ENCODE measurements at regions not wholly inside any gene's neighbourhood (a gene's known extent, or its start where the extent isn't known, plus 50 kb on each side); places are given as distances from the start of the nearest gene placed in this dataset.
"Not testable (repeated sequence)": the region's sequence is repeated elsewhere in the genome, so short reads cannot be mapped to it uniquely, and the experiment has no call there.

- not testable (repeated sequence) for H3K27me3 ChIP-seq (ENCODE audit: control insufficient read depth in 3 of 3, insufficient read depth in 3 of 3, low read length in 3 of 3); H3K4me1 ChIP-seq (ENCODE audit: control insufficient read depth in 3 of 3, insufficient read depth in 3 of 3, low read length in 3 of 3); H3K9me3 ChIP-seq (ENCODE audit: control insufficient read depth in 3 of 3, low read length in 3 of 3); H3K27ac ChIP-seq (ENCODE audit: low read depth, low read length); H3K9ac ChIP-seq (ENCODE audit: low read depth in 1 of 3, low read length in 3 of 3); H3K36me3 ChIP-seq (ENCODE audit: control insufficient read depth in 3 of 3, insufficient read depth in 3 of 3, low read length in 3 of 3); H3K4me3 ChIP-seq (ENCODE audit: low read length in 3 of 3)
Measured at GRCh38 chr20:47892681-47893080, 107.4 kb upstream of the SULF2 start.

GRCh38 chr20:47890708-47891107 lies 105.4 kb upstream of the SULF2 start:
- peaks cover 0 to 22% (median 16%) of the 10 kb centered on the region in 3 donors for H3K27me3 ChIP-seq (ENCODE audit: control insufficient read depth in 3 of 3, insufficient read depth in 3 of 3, low read length in 3 of 3)
- not testable (repeated sequence) for H3K36me3 ChIP-seq (ENCODE audit: control insufficient read depth in 3 of 3, insufficient read depth in 3 of 3, low read length in 3 of 3); H3K4me3 ChIP-seq (ENCODE audit: low read length in 3 of 3); H3K9me3 ChIP-seq (ENCODE audit: control insufficient read depth in 3 of 3, low read length in 3 of 3); H3K27ac ChIP-seq (ENCODE audit: low read depth, low read length); H3K9ac ChIP-seq (ENCODE audit: low read depth in 1 of 3, low read length in 3 of 3); H3K4me1 ChIP-seq (ENCODE audit: control insufficient read depth in 3 of 3, insufficient read depth in 3 of 3, low read length in 3 of 3)

- H3K9me3 ChIP-seq (ENCODE audit: control insufficient read depth in 3 of 3, low read length in 3 of 3); H3K4me1 ChIP-seq (ENCODE audit: control insufficient read depth in 3 of 3, insufficient read depth in 3 of 3, low read length in 3 of 3); H3K36me3 ChIP-seq (ENCODE audit: control insufficient read depth in 3 of 3, insufficient read depth in 3 of 3, low read length in 3 of 3); H3K27ac ChIP-seq (ENCODE audit: low read depth, low read length); H3K4me3 ChIP-seq (ENCODE audit: low read length in 3 of 3); H3K9ac ChIP-seq (ENCODE audit: low read depth in 1 of 3, low read length in 3 of 3): not testable (repeated sequence)
- H3K27me3 ChIP-seq (ENCODE audit: control insufficient read depth in 3 of 3, insufficient read depth in 3 of 3, low read length in 3 of 3) = peaks cover 0 to 22% (median 18%) of the 10 kb centered on the region in 3 donors
Measured at GRCh38 chr20:47889751-47890150, 104.5 kb upstream of the SULF2 start.

GRCh38 chr20:47888351-47888750 lies 103.1 kb upstream of the SULF2 start:
- no peak overlapping the region for H3K4me3 ChIP-seq (ENCODE audit: low read length in 3 of 3)
- no peaks in the 10 kb centered on the region for H3K9me3 ChIP-seq (ENCODE audit: control insufficient read depth in 3 of 3, low read length in 3 of 3)
- H3K4me1 ChIP-seq (ENCODE audit: control insufficient read depth in 3 of 3, insufficient read depth in 3 of 3, low read length in 3 of 3) = no peaks in the 10 kb centered on the region
- H3K9ac ChIP-seq (ENCODE audit: low read depth in 1 of 3, low read length in 3 of 3) = no peak overlapping the region
- no peak overlapping the region for H3K27ac ChIP-seq (ENCODE audit: low read depth, low read length)
- peaks cover 0 to 22% (median 21%) of the 10 kb centered on the region in 3 donors for H3K27me3 ChIP-seq (ENCODE audit: control insufficient read depth in 3 of 3, insufficient read depth in 3 of 3, low read length in 3 of 3)
- H3K36me3 ChIP-seq (ENCODE audit: control insufficient read depth in 3 of 3, insufficient read depth in 3 of 3, low read length in 3 of 3) = no peaks in the 10 kb centered on the region

- Histone ChIP-seq H3K4me1 (ENCODE audit: control insufficient read depth in 3 of 3, insufficient read depth in 3 of 3, low read length in 3 of 3) (no peaks in the 10 kb centered on the region), H3K9ac (ENCODE audit: low read depth in 1 of 3, low read length in 3 of 3) (no peak overlapping the region), H3K36me3 (ENCODE audit: control insufficient read depth in 3 of 3, insufficient read depth in 3 of 3, low read length in 3 of 3) (no peaks in the 10 kb centered on the region), H3K4me3 (ENCODE audit: low read length in 3 of 3) (no peak overlapping the region), H3K27me3 (ENCODE audit: control insufficient read depth in 3 of 3, insufficient read depth in 3 of 3, low read length in 3 of 3) (peaks cover 0 to 22% (median 21%) of the 10 kb centered on the region in 3 donors), H3K27ac (ENCODE audit: low read depth, low read length) (no peak overlapping the region), H3K9me3 (ENCODE audit: control insufficient read depth in 3 of 3, low read length in 3 of 3) (no peaks in the 10 kb centered on the region)
Measured at GRCh38 chr20:47887477-47888080, 102.3 kb upstream of the SULF2 start.

GRCh38 chr20:47887064-47887463 lies 101.8 kb upstream of the SULF2 start:
- H3K27me3 ChIP-seq (ENCODE audit: control insufficient read depth in 3 of 3, insufficient read depth in 3 of 3, low read length in 3 of 3) = peaks cover 0 to 22% (median 21%) of the 10 kb centered on the region in 3 donors
- H3K9ac ChIP-seq (ENCODE audit: low read depth in 1 of 3, low read length in 3 of 3) = no peak overlapping the region
- no peaks in the 10 kb centered on the region for H3K4me1 ChIP-seq (ENCODE audit: control insufficient read depth in 3 of 3, insufficient read depth in 3 of 3, low read length in 3 of 3)
- H3K36me3 ChIP-seq (ENCODE audit: control insufficient read depth in 3 of 3, insufficient read depth in 3 of 3, low read length in 3 of 3) = no peaks in the 10 kb centered on the region
- no peak overlapping the region for H3K27ac ChIP-seq (ENCODE audit: low read depth, low read length)
- no peak overlapping the region for H3K4me3 ChIP-seq (ENCODE audit: low read length in 3 of 3)
- no peaks in the 10 kb centered on the region for H3K9me3 ChIP-seq (ENCODE audit: control insufficient read depth in 3 of 3, low read length in 3 of 3)

GRCh38 chr20:47886454-47887041 lies 101.3 kb upstream of the SULF2 start:
- Histone ChIP-seq H3K9ac (ENCODE audit: low read depth in 1 of 3, low read length in 3 of 3) (no peak overlapping the region), H3K4me1 (ENCODE audit: control insufficient read depth in 3 of 3, insufficient read depth in 3 of 3, low read length in 3 of 3) (no peaks in the 10 kb centered on the region), H3K27me3 (ENCODE audit: control insufficient read depth in 3 of 3, insufficient read depth in 3 of 3, low read length in 3 of 3) (peaks cover 0 to 22% (median 21%) of the 10 kb centered on the region in 3 donors), H3K9me3 (ENCODE audit: control insufficient read depth in 3 of 3, low read length in 3 of 3) (no peaks in the 10 kb centered on the region), H3K36me3 (ENCODE audit: control insufficient read depth in 3 of 3, insufficient read depth in 3 of 3, low read length in 3 of 3) (no peaks in the 10 kb centered on the region), H3K4me3 (ENCODE audit: low read length in 3 of 3) (no peak overlapping the region), H3K27ac (ENCODE audit: low read depth, low read length) (no peak overlapping the region)

- no peaks in the 10 kb centered on the region for H3K36me3 ChIP-seq (ENCODE audit: control insufficient read depth in 3 of 3, insufficient read depth in 3 of 3, low read length in 3 of 3)
- peaks cover 0 to 22% (median 21%) of the 10 kb centered on the region in 3 donors for H3K27me3 ChIP-seq (ENCODE audit: control insufficient read depth in 3 of 3, insufficient read depth in 3 of 3, low read length in 3 of 3)
- no peak overlapping the region for H3K9ac ChIP-seq (ENCODE audit: low read depth in 1 of 3, low read length in 3 of 3)
- H3K27ac ChIP-seq (ENCODE audit: low read depth, low read length) = no peak overlapping the region
- no peak overlapping the region for H3K4me3 ChIP-seq (ENCODE audit: low read length in 3 of 3)
- H3K9me3 ChIP-seq (ENCODE audit: control insufficient read depth in 3 of 3, low read length in 3 of 3) = no peaks in the 10 kb centered on the region
- H3K4me1 ChIP-seq (ENCODE audit: control insufficient read depth in 3 of 3, insufficient read depth in 3 of 3, low read length in 3 of 3) = no peaks in the 10 kb centered on the region
Measured at GRCh38 chr20:47885909-47886453, 100.7 kb upstream of the SULF2 start.

GRCh38 chr20:47883940-47884339 lies 98.7 kb upstream of the SULF2 start:
- H3K9ac ChIP-seq (ENCODE audit: low read depth in 1 of 3, low read length in 3 of 3); H3K4me3 ChIP-seq (ENCODE audit: low read length in 3 of 3); H3K27ac ChIP-seq (ENCODE audit: low read depth, low read length); H3K9me3 ChIP-seq (ENCODE audit: control insufficient read depth in 3 of 3, low read length in 3 of 3); H3K36me3 ChIP-seq (ENCODE audit: control insufficient read depth in 3 of 3, insufficient read depth in 3 of 3, low read length in 3 of 3); H3K4me1 ChIP-seq (ENCODE audit: control insufficient read depth in 3 of 3, insufficient read depth in 3 of 3, low read length in 3 of 3): not testable (repeated sequence)
- peaks cover 0 to 21% (median 17%) of the 10 kb centered on the region in 3 donors for H3K27me3 ChIP-seq (ENCODE audit: control insufficient read depth in 3 of 3, insufficient read depth in 3 of 3, low read length in 3 of 3)

- Histone ChIP-seq H3K9me3 (ENCODE audit: control insufficient read depth in 3 of 3, low read length in 3 of 3) (peaks cover 0 to under 1% (median 0%) of the 10 kb centered on the region in 3 donors), H3K36me3 (ENCODE audit: control insufficient read depth in 3 of 3, insufficient read depth in 3 of 3, low read length in 3 of 3) (no peaks in the 10 kb centered on the region), H3K27ac (ENCODE audit: low read depth, low read length) (no peak overlapping the region), H3K27me3 (ENCODE audit: control insufficient read depth in 3 of 3, insufficient read depth in 3 of 3, low read length in 3 of 3) (peaks cover 0 to 20% (median 17%) of the 10 kb centered on the region in 3 donors), H3K4me3 (ENCODE audit: low read length in 3 of 3) (no peak overlapping the region), H3K9ac (ENCODE audit: low read depth in 1 of 3, low read length in 3 of 3) (no peak overlapping the region), H3K4me1 (ENCODE audit: control insufficient read depth in 3 of 3, insufficient read depth in 3 of 3, low read length in 3 of 3) (no peaks in the 10 kb centered on the region)
Measured at GRCh38 chr20:47883186-47883585, 97.9 kb upstream of the SULF2 start.
